ENCODE measurements at regions not wholly inside any gene's neighbourhood (a gene's known extent, or its start where the extent isn't known, plus 50 kb on each side); places are given as distances from the start of the nearest gene placed in this dataset.

- no peak for DNase-seq (ENCODE audit: insufficient read length, low spot score)
- no peak for TF ChIP-seq POLR2A (IDR thresholded peaks at IDR 0.05; ENCODE audit: low read depth, low read length)
- no peak for TF ChIP-seq POLR2AphosphoS5 (IDR thresholded peaks at IDR 0.05; ENCODE audit: low read depth, low read length)
- TF ChIP-seq TAF1 (IDR thresholded peaks at IDR 0.05; ENCODE audit: low read depth, low read length), result no peak
- TF ChIP-seq SPI1 (IDR thresholded peaks at IDR 0.05; ENCODE audit: low read depth, low read length), result no peak
- TF ChIP-seq POU2F2 (IDR thresholded peaks at IDR 0.05; ENCODE audit: low read depth, low read length), result no peak
- TF ChIP-seq PAX5 (IDR thresholded peaks at IDR 0.05; ENCODE audit: insufficient read depth, low read length, severe bottlenecking), result no peak
- FAIRE-seq, result no peak
Measured at GRCh38 chr13:106225126-106225525, 310.3 kb downstream of the EFNB2 start.

DNA sequence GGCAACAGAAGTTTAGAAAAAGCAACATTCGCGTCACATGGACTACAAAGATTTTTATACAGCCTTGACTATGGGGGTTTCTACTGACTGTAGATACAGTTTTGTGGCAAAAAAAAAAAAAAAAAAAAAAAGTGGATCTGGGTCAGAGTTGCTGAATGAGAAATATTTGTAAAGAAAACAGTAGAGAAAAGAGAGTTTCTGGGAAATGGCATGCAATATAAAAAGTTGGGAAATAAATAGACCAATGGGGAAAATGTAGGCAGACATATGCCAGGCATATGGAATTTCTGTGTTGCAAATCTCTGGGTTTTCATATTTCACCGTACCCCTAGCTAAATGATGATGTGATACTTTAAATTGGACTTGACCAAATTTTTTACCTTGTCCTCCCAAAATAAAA lies 315.3 kb downstream of the EFNB2 start:
- FAIRE-seq (no peak), DNase-seq (ENCODE audit: insufficient read length, low spot score) (no peak)
- TF ChIP-seq PAX5 (IDR thresholded peaks at IDR 0.05; ENCODE audit: insufficient read depth, low read length, severe bottlenecking), result no peak
- no peak for TF ChIP-seq POLR2A (IDR thresholded peaks at IDR 0.05; ENCODE audit: low read depth, low read length)
- TF ChIP-seq POU2F2 (IDR thresholded peaks at IDR 0.05; ENCODE audit: low read depth, low read length), result no peak
- no peak for TF ChIP-seq POLR2AphosphoS5 (IDR thresholded peaks at IDR 0.05; ENCODE audit: low read depth, low read length)
- no peak for TF ChIP-seq TAF1 (IDR thresholded peaks at IDR 0.05; ENCODE audit: low read depth, low read length)
- no peak for TF ChIP-seq SPI1 (IDR thresholded peaks at IDR 0.05; ENCODE audit: low read depth, low read length)

DNA sequence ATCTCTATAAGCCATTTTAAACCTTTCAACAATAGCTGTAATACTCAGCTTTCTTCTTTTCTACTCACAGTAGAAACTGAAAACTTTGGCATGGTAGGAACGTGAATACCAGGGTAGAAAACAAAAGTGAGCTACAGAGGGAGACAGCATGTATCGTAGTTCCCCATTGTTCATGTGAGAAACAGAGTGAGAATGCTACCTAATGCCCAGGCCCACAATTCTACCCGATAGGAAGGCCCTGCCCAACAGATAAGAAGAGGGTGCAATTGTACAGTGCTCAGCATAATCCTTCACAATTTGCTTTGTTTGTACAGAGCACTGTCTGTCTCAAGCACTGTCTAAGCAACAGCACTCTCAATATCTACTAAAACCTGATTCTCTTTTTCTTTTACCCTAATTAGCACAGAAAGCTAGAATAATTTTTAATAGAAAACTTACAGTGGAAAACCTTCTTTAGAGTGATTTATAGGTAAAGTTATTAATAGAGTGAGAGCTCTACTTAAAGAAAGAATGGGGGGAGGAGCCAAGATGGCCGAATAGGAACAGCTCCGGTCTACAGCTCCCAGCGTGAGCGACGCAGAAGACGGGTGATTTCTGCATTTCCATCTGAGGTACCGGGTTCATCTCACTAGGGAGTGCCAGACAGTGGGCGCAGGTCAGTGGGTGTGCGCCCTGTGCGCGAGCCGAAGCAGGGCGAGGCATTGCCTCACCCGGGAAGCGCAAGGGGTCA lies 322.3 kb downstream of the EFNB2 start:
- FAIRE-seq, result no peak
- no peak for TF ChIP-seq POLR2AphosphoS5 (IDR thresholded peaks at IDR 0.05; ENCODE audit: low read depth, low read length)
- no peak for TF ChIP-seq PAX5 (IDR thresholded peaks at IDR 0.05; ENCODE audit: insufficient read depth, low read length, severe bottlenecking)
- no peak for TF ChIP-seq SPI1 (IDR thresholded peaks at IDR 0.05; ENCODE audit: low read depth, low read length)
- no peak for TF ChIP-seq TAF1 (IDR thresholded peaks at IDR 0.05; ENCODE audit: low read depth, low read length)
- TF ChIP-seq POLR2A (IDR thresholded peaks at IDR 0.05; ENCODE audit: low read depth, low read length), result no peak
- TF ChIP-seq POU2F2 (IDR thresholded peaks at IDR 0.05; ENCODE audit: low read depth, low read length), result no peak
- DNase-seq (ENCODE audit: insufficient read length, low spot score), result no peak

DNA sequence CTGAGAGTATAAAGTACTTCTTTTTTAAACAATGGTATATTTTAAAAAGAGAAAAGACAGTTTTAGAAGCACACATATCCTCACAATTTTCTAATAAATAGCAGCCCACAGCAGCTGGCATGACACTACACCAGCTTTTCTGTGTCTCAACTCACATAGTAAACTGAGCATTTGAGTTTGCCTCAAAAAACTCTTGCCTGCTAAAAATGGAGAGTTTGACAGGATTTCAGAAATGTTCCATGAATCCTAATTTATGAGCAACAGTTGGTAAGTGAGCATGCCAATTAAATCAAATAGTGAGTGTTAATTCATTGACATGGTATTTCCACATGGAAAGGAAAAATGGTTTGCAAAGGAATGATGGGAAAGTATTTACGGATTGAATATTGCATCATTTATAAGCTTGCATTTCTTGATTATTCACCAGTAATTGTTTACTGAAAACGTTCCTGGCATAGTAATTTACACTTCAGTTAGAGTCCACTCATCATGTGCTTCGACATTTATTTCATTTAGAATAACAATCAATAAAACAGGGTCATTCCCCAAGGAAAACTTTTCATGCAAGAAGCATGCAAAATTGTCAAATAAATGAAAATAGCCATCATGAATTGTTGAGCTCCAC lies 323.0 kb downstream of the EFNB2 start:
- no peak for FAIRE-seq
- DNase-seq (ENCODE audit: insufficient read length, low spot score), result no peak
- TF ChIP-seq POLR2AphosphoS5 (IDR thresholded peaks at IDR 0.05; ENCODE audit: low read depth, low read length), result no peak
- no peak for TF ChIP-seq POU2F2 (IDR thresholded peaks at IDR 0.05; ENCODE audit: low read depth, low read length)
- TF ChIP-seq TAF1 (IDR thresholded peaks at IDR 0.05; ENCODE audit: low read depth, low read length), result no peak
- no peak for TF ChIP-seq PAX5 (IDR thresholded peaks at IDR 0.05; ENCODE audit: insufficient read depth, low read length, severe bottlenecking)
- no peak for TF ChIP-seq POLR2A (IDR thresholded peaks at IDR 0.05; ENCODE audit: low read depth, low read length)
- TF ChIP-seq SPI1 (IDR thresholded peaks at IDR 0.05; ENCODE audit: low read depth, low read length), result no peak

- TF ChIP-seq TAF1 (IDR thresholded peaks at IDR 0.05; ENCODE audit: low read depth, low read length) (no peak), SPI1 (IDR thresholded peaks at IDR 0.05; ENCODE audit: low read depth, low read length) (no peak), PAX5 (IDR thresholded peaks at IDR 0.05; ENCODE audit: insufficient read depth, low read length, severe bottlenecking) (no peak), POLR2A (IDR thresholded peaks at IDR 0.05; ENCODE audit: low read depth, low read length) (no peak), POU2F2 (IDR thresholded peaks at IDR 0.05; ENCODE audit: low read depth, low read length) (no peak), POLR2AphosphoS5 (IDR thresholded peaks at IDR 0.05; ENCODE audit: low read depth, low read length) (no peak)
- no peak for FAIRE-seq
- DNase-seq (ENCODE audit: insufficient read length, low spot score), result no peak
Measured at GRCh38 chr13:106210324-106210723, 325.1 kb downstream of the EFNB2 start.

GRCh38 chr13:106205871-106206270 lies 329.6 kb downstream of the EFNB2 start:
- no peak for FAIRE-seq
- no peak for DNase-seq (ENCODE audit: insufficient read length, low spot score)
- TF ChIP-seq SPI1 (IDR thresholded peaks at IDR 0.05; ENCODE audit: low read depth, low read length), result no peak
- no peak for TF ChIP-seq PAX5 (IDR thresholded peaks at IDR 0.05; ENCODE audit: insufficient read depth, low read length, severe bottlenecking)
- TF ChIP-seq POU2F2 (IDR thresholded peaks at IDR 0.05; ENCODE audit: low read depth, low read length), result no peak

- TF ChIP-seq POU2F2 (IDR thresholded peaks at IDR 0.05; ENCODE audit: low read depth, low read length) (no peak), POLR2A (IDR thresholded peaks at IDR 0.05; ENCODE audit: low read depth, low read length) (no peak), SPI1 (IDR thresholded peaks at IDR 0.05; ENCODE audit: low read depth, low read length) (no peak), PAX5 (IDR thresholded peaks at IDR 0.05; ENCODE audit: insufficient read depth, low read length, severe bottlenecking) (no peak), TAF1 (IDR thresholded peaks at IDR 0.05; ENCODE audit: low read depth, low read length) (no peak), POLR2AphosphoS5 (IDR thresholded peaks at IDR 0.05; ENCODE audit: low read depth, low read length) (no peak)
- FAIRE-seq (no peak), DNase-seq (ENCODE audit: insufficient read length, low spot score) (no peak)
Measured at GRCh38 chr13:106197496-106197895, 338.0 kb downstream of the EFNB2 start.

DNA sequence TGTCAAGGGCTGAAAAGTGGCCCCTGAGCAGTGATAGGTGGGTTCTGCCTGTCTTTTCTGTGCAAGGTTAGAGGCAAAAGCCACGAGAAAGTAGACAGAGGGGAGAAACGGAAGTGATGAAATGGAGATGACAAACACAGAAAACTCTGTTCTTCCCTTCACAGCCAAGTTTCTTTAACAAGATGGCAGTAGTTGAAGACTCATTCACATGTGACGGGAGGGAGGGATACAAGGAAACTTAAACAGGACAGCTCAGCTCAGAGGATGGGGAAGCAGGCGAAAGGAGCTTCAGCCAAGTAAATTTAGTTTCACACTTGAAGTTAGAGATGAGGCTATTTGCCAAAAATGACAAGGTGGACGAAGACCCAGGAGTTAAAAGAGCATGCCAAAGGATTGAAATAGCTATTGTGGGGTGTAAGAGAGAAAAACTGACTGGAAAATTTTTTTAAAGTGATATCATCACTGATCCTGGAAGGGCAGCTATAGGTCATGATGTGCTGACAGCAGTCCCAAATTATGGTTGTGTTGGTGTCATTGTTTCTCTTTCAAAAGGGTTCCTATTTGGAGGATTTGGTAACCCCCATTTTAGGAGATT lies 347.9 kb downstream of the EFNB2 start:
- no peak for DNase-seq (ENCODE audit: insufficient read length, low spot score)
- no peak for FAIRE-seq
- TF ChIP-seq POU2F2 (IDR thresholded peaks at IDR 0.05; ENCODE audit: low read depth, low read length) (no peak), SPI1 (IDR thresholded peaks at IDR 0.05; ENCODE audit: low read depth, low read length) (no peak), POLR2AphosphoS5 (IDR thresholded peaks at IDR 0.05; ENCODE audit: low read depth, low read length) (no peak), POLR2A (IDR thresholded peaks at IDR 0.05; ENCODE audit: low read depth, low read length) (no peak), PAX5 (IDR thresholded peaks at IDR 0.05; ENCODE audit: insufficient read depth, low read length, severe bottlenecking) (no peak), TAF1 (IDR thresholded peaks at IDR 0.05; ENCODE audit: low read depth, low read length) (no peak)

- TF ChIP-seq TAF1 (IDR thresholded peaks at IDR 0.05; ENCODE audit: low read depth, low read length) (no peak), POLR2A (IDR thresholded peaks at IDR 0.05; ENCODE audit: low read depth, low read length) (no peak), SPI1 (IDR thresholded peaks at IDR 0.05; ENCODE audit: low read depth, low read length) (no peak), POLR2AphosphoS5 (IDR thresholded peaks at IDR 0.05; ENCODE audit: low read depth, low read length) (no peak), POU2F2 (IDR thresholded peaks at IDR 0.05; ENCODE audit: low read depth, low read length) (no peak), PAX5 (IDR thresholded peaks at IDR 0.05; ENCODE audit: insufficient read depth, low read length, severe bottlenecking) (no peak)
- no peak for DNase-seq (ENCODE audit: insufficient read length, low spot score)
- FAIRE-seq, result no peak
Measured at GRCh38 chr13:106187101-106187500, 348.4 kb downstream of the EFNB2 start.

Data from GM12891 (cell line).